ENCODE measurements at regions not wholly inside any gene's neighbourhood (a gene's known extent, or its start where the extent isn't known, plus 50 kb on each side); places are given as distances from the start of the nearest gene placed in this dataset.
"Not testable (repeated sequence)": the region's sequence is repeated elsewhere in the genome, so short reads cannot be mapped to it uniquely, and the experiment has no call there.

GRCh38 chr9:6106711-6107339, 91.4 kb upstream of the RANBP6 start:
- Histone ChIP-seq H3K18ac (ENCODE audit: low read length) (no peak overlapping the region), H3K27ac (ENCODE audit: low read depth, low read length) (no peak overlapping the region), H3K4me2 (ENCODE audit: low read length) (no peak overlapping the region), H2AFZ (ENCODE audit: insufficient read depth, low read length, poor library complexity) (no peak overlapping the region), H3K79me1 (ENCODE audit: low read length) (no peaks in the 10 kb centered on the region), H3K4me3 (ENCODE audit: low read depth, low read length) (no peak overlapping the region), H4K12ac (ENCODE audit: low read depth, low read length) (no peak overlapping the region), H3K4me1 (ENCODE audit: control insufficient read depth in 1 of 2, insufficient read depth in 2 of 2, low read length in 2 of 2) (no peaks in the 10 kb centered on the region), H3K9me3 (ENCODE audit: insufficient read depth, low read depth, low read length) (no peaks in the 10 kb centered on the region), H3K14ac (ENCODE audit: low read length) (no peak overlapping the region), H2AK5ac (ENCODE audit: low read length) (no peak overlapping the region), H3K36me3 (ENCODE audit: control insufficient read depth in 1 of 2, insufficient read depth in 2 of 2, low read length in 2 of 2) (no peaks in the 10 kb centered on the region), H3K9ac (ENCODE audit: low read length) (no peak overlapping the region), H4K91ac (ENCODE audit: low read depth, low read length) (no peak overlapping the region), H2BK5ac (ENCODE audit: low read depth, low read length, poor library complexity) (no peak overlapping the region), H3K23ac (ENCODE audit: low read length) (no peak overlapping the region), H3K79me2 (ENCODE audit: control insufficient read depth, insufficient read depth, low read length, poor library complexity) (no peaks in the 10 kb centered on the region), H2BK12ac (ENCODE audit: low read length) (no peak overlapping the region), H3K4ac (ENCODE audit: low read depth, low read length) (no peak overlapping the region), H4K8ac (ENCODE audit: low read depth, low read length) (no peak overlapping the region), H3K27me3 (ENCODE audit: insufficient read depth, low read length) (no peaks in the 10 kb centered on the region), H2BK120ac (ENCODE audit: insufficient read depth, low read length, poor library complexity) (no peak overlapping the region)
- peak in 1 of 2 donors; percentile 38 for DNase-seq
- WGBS (ENCODE audit: extremely low coverage, insufficient coverage, insufficient read length), result no CpG with 5 or more reads among the region's 2 CpGs

- H3K27ac ChIP-seq (ENCODE audit: low read depth, low read length), result no peak overlapping the region
- no peak overlapping the region for H3K4ac ChIP-seq (ENCODE audit: low read depth, low read length)
- H3K79me2 ChIP-seq (ENCODE audit: control insufficient read depth, insufficient read depth, low read length, poor library complexity), result no peaks in the 10 kb centered on the region
- no peak overlapping the region for H2AFZ ChIP-seq (ENCODE audit: insufficient read depth, low read length, poor library complexity)
- H3K14ac ChIP-seq (ENCODE audit: low read length), result no peak overlapping the region
- H3K36me3 ChIP-seq (ENCODE audit: control insufficient read depth in 1 of 2, insufficient read depth in 2 of 2, low read length in 2 of 2), result no peaks in the 10 kb centered on the region
- H3K4me1 ChIP-seq (ENCODE audit: control insufficient read depth in 1 of 2, insufficient read depth in 2 of 2, low read length in 2 of 2), result no peaks in the 10 kb centered on the region
- no peak overlapping the region for H2BK5ac ChIP-seq (ENCODE audit: low read depth, low read length, poor library complexity)
- no peaks in the 10 kb centered on the region for H3K27me3 ChIP-seq (ENCODE audit: insufficient read depth, low read length)
- H4K8ac ChIP-seq (ENCODE audit: low read depth, low read length), result no peak overlapping the region
- H3K4me2 ChIP-seq (ENCODE audit: low read length), result no peak overlapping the region
- no peak overlapping the region for H3K9ac ChIP-seq (ENCODE audit: low read length)
- H2AK5ac ChIP-seq (ENCODE audit: low read length), result no peak overlapping the region
- no CpG with 5 or more reads among the region's 1 CpG for WGBS (ENCODE audit: extremely low coverage, insufficient coverage, insufficient read length)
- no peak overlapping the region for H2BK12ac ChIP-seq (ENCODE audit: low read length)
- no peak overlapping the region for H3K4me3 ChIP-seq (ENCODE audit: low read depth, low read length)
- DNase-seq, result no peak
- H3K23ac ChIP-seq (ENCODE audit: low read length), result no peak overlapping the region
- H4K12ac ChIP-seq (ENCODE audit: low read depth, low read length), result no peak overlapping the region
- H2BK120ac ChIP-seq (ENCODE audit: insufficient read depth, low read length, poor library complexity), result no peak overlapping the region
- no peak overlapping the region for H3K18ac ChIP-seq (ENCODE audit: low read length)
- H3K79me1 ChIP-seq (ENCODE audit: low read length), result no peaks in the 10 kb centered on the region
- H4K91ac ChIP-seq (ENCODE audit: low read depth, low read length), result no peak overlapping the region
- H3K9me3 ChIP-seq (ENCODE audit: insufficient read depth, low read depth, low read length), result no peaks in the 10 kb centered on the region
Observed at GRCh38 chr9:6105738-6106137, 90.3 kb upstream of the RANBP6 start.

- not testable (repeated sequence) for H3K4ac ChIP-seq (ENCODE audit: low read depth, low read length); H3K79me1 ChIP-seq (ENCODE audit: low read length); H2BK12ac ChIP-seq (ENCODE audit: low read length); H3K4me1 ChIP-seq (ENCODE audit: control insufficient read depth in 1 of 2, insufficient read depth in 2 of 2, low read length in 2 of 2); H2BK5ac ChIP-seq (ENCODE audit: low read depth, low read length, poor library complexity); H3K23ac ChIP-seq (ENCODE audit: low read length); H4K91ac ChIP-seq (ENCODE audit: low read depth, low read length); H2AFZ ChIP-seq (ENCODE audit: insufficient read depth, low read length, poor library complexity); H3K27me3 ChIP-seq (ENCODE audit: insufficient read depth, low read length); H3K9me3 ChIP-seq (ENCODE audit: insufficient read depth, low read depth, low read length); H4K12ac ChIP-seq (ENCODE audit: low read depth, low read length); H3K27ac ChIP-seq (ENCODE audit: low read depth, low read length); H3K14ac ChIP-seq (ENCODE audit: low read length); H3K79me2 ChIP-seq (ENCODE audit: control insufficient read depth, insufficient read depth, low read length, poor library complexity); H3K18ac ChIP-seq (ENCODE audit: low read length); H3K36me3 ChIP-seq (ENCODE audit: control insufficient read depth in 1 of 2, insufficient read depth in 2 of 2, low read length in 2 of 2); H2BK120ac ChIP-seq (ENCODE audit: insufficient read depth, low read length, poor library complexity); H2AK5ac ChIP-seq (ENCODE audit: low read length); H3K4me2 ChIP-seq (ENCODE audit: low read length); H4K8ac ChIP-seq (ENCODE audit: low read depth, low read length); H3K4me3 ChIP-seq (ENCODE audit: low read depth, low read length); H3K9ac ChIP-seq (ENCODE audit: low read length)
- no CpG with 5 or more reads among the region's 3 CpGs for WGBS (ENCODE audit: extremely low coverage, insufficient coverage, insufficient read length)
- peak in 1 of 2 donors; percentile 66 for DNase-seq
Observed at GRCh38 chr9:6104406-6104805, 89.0 kb upstream of the RANBP6 start.

GRCh38 chr9:6103911-6104310, 88.5 kb upstream of the RANBP6 start:
- H3K9me3 ChIP-seq (ENCODE audit: insufficient read depth, low read depth, low read length); H3K27ac ChIP-seq (ENCODE audit: low read depth, low read length); H3K18ac ChIP-seq (ENCODE audit: low read length); H4K12ac ChIP-seq (ENCODE audit: low read depth, low read length); H4K91ac ChIP-seq (ENCODE audit: low read depth, low read length); H3K4me1 ChIP-seq (ENCODE audit: control insufficient read depth in 1 of 2, insufficient read depth in 2 of 2, low read length in 2 of 2); H3K4ac ChIP-seq (ENCODE audit: low read depth, low read length); H4K8ac ChIP-seq (ENCODE audit: low read depth, low read length); H3K36me3 ChIP-seq (ENCODE audit: control insufficient read depth in 1 of 2, insufficient read depth in 2 of 2, low read length in 2 of 2); H3K4me3 ChIP-seq (ENCODE audit: low read depth, low read length); DNase-seq; H2AK5ac ChIP-seq (ENCODE audit: low read length); H3K23ac ChIP-seq (ENCODE audit: low read length); H3K4me2 ChIP-seq (ENCODE audit: low read length); H3K9ac ChIP-seq (ENCODE audit: low read length); H2BK12ac ChIP-seq (ENCODE audit: low read length); H2AFZ ChIP-seq (ENCODE audit: insufficient read depth, low read length, poor library complexity); H2BK5ac ChIP-seq (ENCODE audit: low read depth, low read length, poor library complexity); H3K79me1 ChIP-seq (ENCODE audit: low read length); H3K27me3 ChIP-seq (ENCODE audit: insufficient read depth, low read length); H2BK120ac ChIP-seq (ENCODE audit: insufficient read depth, low read length, poor library complexity); H3K79me2 ChIP-seq (ENCODE audit: control insufficient read depth, insufficient read depth, low read length, poor library complexity); H3K14ac ChIP-seq (ENCODE audit: low read length): not testable (repeated sequence)
- no CpG with 5 or more reads among the region's 3 CpGs for WGBS (ENCODE audit: extremely low coverage, insufficient coverage, insufficient read length)

All from trophoblast cell (in vitro differentiated cells and primary cell).